Esophagus muscularis mucosa (tissue), 3 donors: ENCODE measurements at regions not wholly inside any gene's neighbourhood (a gene's known extent, or its start where the extent isn't known, plus 50 kb on each side); places are given as distances from the start of the nearest gene placed in this dataset.

Source experiments
- CTCF ChIP-seq, 3 experiments: fragments of 200-600 bp in 2 of 3; fragments of 450-650 bp in 1 of 3; sonication (generic) in 2 of 3; IDR thresholded peaks; one replicate each; pipeline ENCODE4 v1.5.1; 2017 to 2019; ENCODE audit warnings: antibody characterized with exemption in 3 of 3, mild to moderate bottlenecking in 2 of 3, moderate library complexity in 1 of 3
- POLR2AphosphoS5 ChIP-seq, 2 donors: sonication (generic); formaldehyde crosslinking; IDR thresholded peaks; one replicate each; pipeline ENCODE4 v1.6.1; 2017; ENCODE audit warnings: antibody characterized with exemption in 2 of 2

- TF ChIP-seq CTCF (IDR thresholded peaks at IDR 0.05) (no peak), POLR2AphosphoS5 (IDR thresholded peaks at IDR 0.05) (no peak)
Measured at GRCh38 chr10:63836666-63837442, 315.7 kb downstream of the REEP3 start.
